Uterus (tissue), 3 donors: ENCODE measurements at regions not wholly inside any gene's neighbourhood (a gene's known extent, or its start where the extent isn't known, plus 50 kb on each side); places are given as distances from the start of the nearest gene placed in this dataset.

Source experiments
- DNase-seq, 2 donors: peaks; one replicate each; pipeline ENCODE4 v3.0.0-alpha.2; 2019 to 2020
- H3K27ac ChIP-seq, 2 donors: fragments of 200-600 bp; sonication (generic); 1 replicate in 1 of 2; 2 replicates in 1 of 2; pipeline ENCODE4 v1.5.1; 2016 to 2018
- H3K27me3 ChIP-seq, 2 donors: fragments of 200-600 bp; sonication (generic); one replicate each; pipeline ENCODE4 v1.5.1; 2018 to 2019; ENCODE audit warnings: control low read depth in 1 of 2
- H3K36me3 ChIP-seq, 2 donors: fragments of 200-600 bp; sonication (generic); one replicate each; pipeline ENCODE4 v1.5.1; 2019; ENCODE audit warnings: control low read depth in 1 of 2
- H3K4me1 ChIP-seq, 2 donors: fragments of 200-600 bp; sonication (generic); one replicate each; pipeline ENCODE4 v1.5.1; 2018 to 2019; ENCODE audit warnings: control low read depth in 1 of 2
- H3K4me3 ChIP-seq, 2 donors: fragments of 200-600 bp; sonication (generic); 1 replicate in 1 of 2; 2 replicates in 1 of 2; pipeline ENCODE4 v1.5.1; 2018 to 2019; ENCODE audit warnings: mild to moderate bottlenecking in 1 of 2
- H3K9me3 ChIP-seq, 2 donors: fragments of 200-600 bp; sonication (generic); one replicate each; pipeline ENCODE4 v1.5.1; 2019; ENCODE audit warnings: control low read depth in 1 of 2
- CTCF ChIP-seq, 4 experiments: fragments of 200-600 bp in 2 of 4; fragments of 450-650 bp in 2 of 4; sonication (generic) in 2 of 4; IDR thresholded peaks; one replicate each; pipeline ENCODE4 v1.5.1; 2016 to 2019; ENCODE audit warnings: antibody characterized with exemption in 4 of 4, mild to moderate bottlenecking in 2 of 4, moderate library complexity in 1 of 4
- POLR2A ChIP-seq, 2 donors: fragments of 450-650 bp; IDR thresholded peaks; one replicate each; pipeline ENCODE4 v1.6.1; 2016; ENCODE audit warnings: antibody characterized with exemption in 2 of 2, mild to moderate bottlenecking in 1 of 2, moderate library complexity in 1 of 2
- intact Hi-C: fragments of 100-400 bp; cut with DNase I; formaldehyde crosslinking; loops from one replicate; pipeline ENCODE4 v1.15.1; 2023; ENCODE audit warnings: low total_unique reads
- donor health status: DM: yes; HTN: yes; CAD: no.

- TF ChIP-seq POLR2A (IDR thresholded peaks at IDR 0.05) (no peak), CTCF (IDR thresholded peaks at IDR 0.05) (no peak)
- peak; percentile 7 to 11 for DNase-seq
- peaks cover 0 to 7% of the 10 kb centered on the region in 2 donors for H3K4me1 ChIP-seq
Observed at GRCh38 chr5:135235551-135236227, 163.3 kb downstream of the MACROH2A1 start.

GRCh38 chr5:135234666-135235401 lies 164.2 kb downstream of the MACROH2A1 start:
- no peak overlapping the region for H3K27ac ChIP-seq
- H3K9me3 ChIP-seq: no peaks in the 10 kb centered on the region
- intact Hi-C loops: no loop called here
- no peaks in the 10 kb centered on the region for H3K36me3 ChIP-seq
- H3K4me1 ChIP-seq: peaks cover 0 to 7% of the 10 kb centered on the region in 2 donors
- TF ChIP-seq POLR2A (IDR thresholded peaks at IDR 0.05) (no peak), CTCF (IDR thresholded peaks at IDR 0.05) (no peak)
- H3K4me3 ChIP-seq: no peak overlapping the region
- no peak for DNase-seq
- no peaks in the 10 kb centered on the region for H3K27me3 ChIP-seq

More at GRCh38 chr5:135235551-135236227, 163.3 kb downstream of the MACROH2A1 start:
- Histone ChIP-seq H3K9me3 (no peaks in the 10 kb centered on the region), H3K36me3 (no peaks in the 10 kb centered on the region), H3K4me3 (no peak overlapping the region), H3K27me3 (no peaks in the 10 kb centered on the region), H3K27ac (no peak overlapping the region)
- intact Hi-C loops: no loop called here

- no peak overlapping the region for H3K4me3 ChIP-seq
- H3K27ac ChIP-seq: no peak overlapping the region
- H3K36me3 ChIP-seq: no peaks in the 10 kb centered on the region
- H3K9me3 ChIP-seq: no peaks in the 10 kb centered on the region
- H3K27me3 ChIP-seq: no peaks in the 10 kb centered on the region
- peaks cover 0 to 3% of the 10 kb centered on the region in 2 donors for H3K4me1 ChIP-seq
- TF ChIP-seq CTCF (IDR thresholded peaks at IDR 0.05) (no peak), POLR2A (IDR thresholded peaks at IDR 0.05) (no peak)
- intact Hi-C loops: no loop called here
- DNase-seq: no peak
Observed at GRCh38 chr5:135234242-135234641, 164.8 kb downstream of the MACROH2A1 start.

GRCh38 chr5:135233477-135233876 lies 165.6 kb downstream of the MACROH2A1 start:
- Histone ChIP-seq H3K27me3 (no peaks in the 10 kb centered on the region), H3K27ac (no peak overlapping the region), H3K36me3 (no peaks in the 10 kb centered on the region), H3K4me1 (no peaks in the 10 kb centered on the region), H3K4me3 (no peak overlapping the region), H3K9me3 (no peaks in the 10 kb centered on the region)
- DNase-seq: peak in 1 of 2 donors; percentile 11
- intact Hi-C loops: no loop called here
- no peak for TF ChIP-seq CTCF (IDR thresholded peaks at IDR 0.05)
- TF ChIP-seq POLR2A (IDR thresholded peaks at IDR 0.05): no peak

GRCh38 chr5:135232958-135233357 lies 166.1 kb downstream of the MACROH2A1 start:
- DNase-seq: no peak
- H3K27ac ChIP-seq: no peak overlapping the region
- H3K9me3 ChIP-seq: no peaks in the 10 kb centered on the region
- no peaks in the 10 kb centered on the region for H3K27me3 ChIP-seq
- no peaks in the 10 kb centered on the region for H3K36me3 ChIP-seq
- no peaks in the 10 kb centered on the region for H3K4me1 ChIP-seq
- intact Hi-C loops: no loop called here
- H3K4me3 ChIP-seq: no peak overlapping the region
- TF ChIP-seq CTCF (IDR thresholded peaks at IDR 0.05): no peak
- TF ChIP-seq POLR2A (IDR thresholded peaks at IDR 0.05): no peak
